HL-60 (cell line): ENCODE measurements at regions not wholly inside any gene's neighbourhood (a gene's known extent, or its start where the extent isn't known, plus 50 kb on each side); places are given as distances from the start of the nearest gene placed in this dataset.

Experiments
- REST ChIP-seq: IDR thresholded peaks from 2 replicates; pipeline ENCODE4 v1.6.1; 2012; ENCODE audit warnings: low read depth; ENCODE audit not compliant: insufficient replicate concordance
- TF ChIP-seq, protein P1 (sequence below): IDR thresholded peaks from one replicate; pipeline ENCODE4 v1.5.1; 2011; ENCODE audit warnings: low read length, control low read depth, inconsistent platforms; ENCODE audit not compliant: insufficient read depth

DNA sequence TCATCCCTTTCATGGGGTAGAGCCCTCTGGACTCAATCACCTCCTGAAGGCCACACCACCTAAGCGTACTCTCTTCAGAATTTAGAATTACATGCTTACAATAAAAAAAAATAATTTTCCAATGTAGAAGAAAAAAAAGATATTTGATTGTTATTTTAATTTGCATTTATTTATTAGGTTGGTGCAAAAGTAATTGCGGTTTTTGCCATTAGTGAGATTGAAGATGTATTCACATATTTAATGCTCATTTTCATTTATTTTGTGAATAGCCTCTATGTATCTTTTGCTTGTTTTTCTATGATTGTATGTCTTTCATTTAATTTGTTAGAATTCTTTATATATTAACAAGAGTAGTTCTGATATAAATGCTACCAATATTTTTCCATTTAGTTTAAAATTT, 220.5 kb downstream of the RND3 start:
- TF ChIP-seq, protein P1, sequence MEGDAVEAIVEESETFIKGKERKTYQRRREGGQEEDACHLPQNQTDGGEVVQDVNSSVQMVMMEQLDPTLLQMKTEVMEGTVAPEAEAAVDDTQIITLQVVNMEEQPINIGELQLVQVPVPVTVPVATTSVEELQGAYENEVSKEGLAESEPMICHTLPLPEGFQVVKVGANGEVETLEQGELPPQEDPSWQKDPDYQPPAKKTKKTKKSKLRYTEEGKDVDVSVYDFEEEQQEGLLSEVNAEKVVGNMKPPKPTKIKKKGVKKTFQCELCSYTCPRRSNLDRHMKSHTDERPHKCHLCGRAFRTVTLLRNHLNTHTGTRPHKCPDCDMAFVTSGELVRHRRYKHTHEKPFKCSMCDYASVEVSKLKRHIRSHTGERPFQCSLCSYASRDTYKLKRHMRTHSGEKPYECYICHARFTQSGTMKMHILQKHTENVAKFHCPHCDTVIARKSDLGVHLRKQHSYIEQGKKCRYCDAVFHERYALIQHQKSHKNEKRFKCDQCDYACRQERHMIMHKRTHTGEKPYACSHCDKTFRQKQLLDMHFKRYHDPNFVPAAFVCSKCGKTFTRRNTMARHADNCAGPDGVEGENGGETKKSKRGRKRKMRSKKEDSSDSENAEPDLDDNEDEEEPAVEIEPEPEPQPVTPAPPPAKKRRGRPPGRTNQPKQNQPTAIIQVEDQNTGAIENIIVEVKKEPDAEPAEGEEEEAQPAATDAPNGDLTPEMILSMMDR, result no peak
- no peak for TF ChIP-seq REST
